Fibroblast of villous mesenchyme (primary cell): ENCODE measurements at regions not wholly inside any gene's neighbourhood (a gene's known extent, or its start where the extent isn't known, plus 50 kb on each side); places are given as distances from the start of the nearest gene placed in this dataset.
A peak's percentile ranks its signal among the peaks of the same experiment; 100 is the strongest.

Experiments
- DNase-seq: peaks from one replicate; pipeline ENCODE4 v3.0.0-alpha.2; 2010; ENCODE audit warnings: low read depth
- H3K4me3 ChIP-seq: 2 replicates; pipeline ENCODE4 v1.5.1; 2011; ENCODE audit warnings: low read depth, mild to moderate bottlenecking, low read length
- TF ChIP-seq, protein P1 (sequence below): IDR thresholded peaks from 2 replicates; pipeline ENCODE4 v1.5.1; 2012; ENCODE audit warnings: low read depth, mild to moderate bottlenecking, low read length; ENCODE audit not compliant: insufficient read depth

DNA sequence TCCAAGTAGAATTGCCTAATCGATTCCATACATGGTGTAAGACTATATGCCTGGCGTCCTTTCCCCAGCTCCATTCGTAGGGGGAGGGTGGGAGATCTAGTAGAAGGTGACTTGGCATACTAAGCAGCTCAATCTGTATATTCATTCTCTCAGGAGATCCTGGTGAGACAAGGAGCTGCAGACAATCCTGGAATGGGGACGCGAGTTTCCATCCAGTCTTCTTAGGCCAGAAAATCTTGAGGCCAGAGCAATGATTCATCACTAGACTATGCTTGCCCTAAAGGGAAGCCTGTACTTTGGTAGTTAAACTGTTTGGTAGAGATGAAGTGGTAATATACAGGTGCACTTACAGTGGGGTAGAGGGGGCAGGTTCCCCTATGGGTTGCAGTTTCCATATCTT lies 468.7 kb downstream of the ADGRL2 start:
- H3K4me3 ChIP-seq, result no peak overlapping the region
- peak; percentile 1 for DNase-seq
- TF ChIP-seq, protein P1, sequence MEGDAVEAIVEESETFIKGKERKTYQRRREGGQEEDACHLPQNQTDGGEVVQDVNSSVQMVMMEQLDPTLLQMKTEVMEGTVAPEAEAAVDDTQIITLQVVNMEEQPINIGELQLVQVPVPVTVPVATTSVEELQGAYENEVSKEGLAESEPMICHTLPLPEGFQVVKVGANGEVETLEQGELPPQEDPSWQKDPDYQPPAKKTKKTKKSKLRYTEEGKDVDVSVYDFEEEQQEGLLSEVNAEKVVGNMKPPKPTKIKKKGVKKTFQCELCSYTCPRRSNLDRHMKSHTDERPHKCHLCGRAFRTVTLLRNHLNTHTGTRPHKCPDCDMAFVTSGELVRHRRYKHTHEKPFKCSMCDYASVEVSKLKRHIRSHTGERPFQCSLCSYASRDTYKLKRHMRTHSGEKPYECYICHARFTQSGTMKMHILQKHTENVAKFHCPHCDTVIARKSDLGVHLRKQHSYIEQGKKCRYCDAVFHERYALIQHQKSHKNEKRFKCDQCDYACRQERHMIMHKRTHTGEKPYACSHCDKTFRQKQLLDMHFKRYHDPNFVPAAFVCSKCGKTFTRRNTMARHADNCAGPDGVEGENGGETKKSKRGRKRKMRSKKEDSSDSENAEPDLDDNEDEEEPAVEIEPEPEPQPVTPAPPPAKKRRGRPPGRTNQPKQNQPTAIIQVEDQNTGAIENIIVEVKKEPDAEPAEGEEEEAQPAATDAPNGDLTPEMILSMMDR, result no peak

DNA sequence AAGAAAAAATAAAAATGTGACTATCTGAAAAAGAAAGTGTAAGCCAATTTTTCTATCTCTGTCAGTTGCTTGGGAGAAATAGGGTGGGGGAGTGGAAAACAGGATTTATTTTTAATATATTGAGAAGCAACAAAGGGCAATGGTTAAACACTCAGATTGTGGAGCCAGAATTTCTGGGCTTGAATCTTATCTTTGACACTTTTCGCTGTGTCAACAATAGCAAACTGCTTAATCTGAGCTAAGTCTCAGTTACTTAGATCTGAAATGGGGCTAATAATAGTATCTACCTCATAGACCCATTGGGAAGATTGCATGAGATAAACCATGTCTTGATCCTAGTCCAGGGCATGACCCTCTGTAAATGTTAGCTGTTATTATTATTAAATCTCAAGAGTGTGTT lies 468.1 kb downstream of the ADGRL2 start:
- DNase-seq, result no peak
- H3K4me3 ChIP-seq, result no peak overlapping the region
- TF ChIP-seq, protein P1, result no peak

DNA sequence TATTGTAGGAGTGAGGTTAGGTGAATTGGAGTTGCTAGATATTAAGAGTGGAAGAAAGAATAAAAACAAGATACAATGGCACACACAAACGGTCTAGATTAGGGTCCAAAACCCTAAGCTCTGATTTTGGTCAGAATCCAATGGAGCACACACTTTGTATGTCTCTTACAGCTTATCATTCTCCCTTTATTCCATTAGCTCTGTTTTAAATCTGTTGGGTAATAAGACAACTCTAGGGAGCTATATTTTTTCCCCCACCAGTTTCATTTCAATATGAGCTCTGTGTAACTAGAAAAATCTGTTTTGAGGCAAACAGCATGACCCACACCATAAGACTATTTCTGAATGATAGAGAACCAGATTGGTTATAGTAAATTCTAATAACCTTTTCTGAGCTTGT lies 465.6 kb downstream of the ADGRL2 start:
- no peak overlapping the region for H3K4me3 ChIP-seq
- no peak for DNase-seq
- TF ChIP-seq, protein P1, result no peak

DNA sequence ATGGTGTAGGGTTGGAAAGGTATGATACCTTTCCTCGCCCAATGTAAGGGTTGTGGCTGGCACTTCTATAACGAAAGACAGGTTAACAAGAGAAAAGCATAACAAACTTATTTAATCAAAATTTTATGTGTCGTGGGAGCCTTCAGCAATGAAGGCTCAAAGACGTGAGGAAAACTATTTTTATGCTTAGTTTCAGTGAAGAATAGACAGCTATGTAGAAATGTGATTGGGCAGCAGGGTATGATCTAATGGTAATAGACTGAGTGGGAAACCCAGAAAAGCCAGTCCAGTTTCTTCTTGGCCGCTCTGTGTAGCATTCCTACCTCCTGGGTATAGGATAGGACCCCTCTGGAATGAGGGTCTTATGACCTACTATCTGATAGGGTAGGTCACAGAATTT lies 464.7 kb downstream of the ADGRL2 start:
- no peak for DNase-seq
- TF ChIP-seq, protein P1, result no peak
- no peak overlapping the region for H3K4me3 ChIP-seq

GRCh38 chr1:82264802-82265201 lies 464.1 kb downstream of the ADGRL2 start:
- H3K4me3 ChIP-seq, result no peak overlapping the region
- TF ChIP-seq, protein P1, result no peak
- no peak for DNase-seq

DNA sequence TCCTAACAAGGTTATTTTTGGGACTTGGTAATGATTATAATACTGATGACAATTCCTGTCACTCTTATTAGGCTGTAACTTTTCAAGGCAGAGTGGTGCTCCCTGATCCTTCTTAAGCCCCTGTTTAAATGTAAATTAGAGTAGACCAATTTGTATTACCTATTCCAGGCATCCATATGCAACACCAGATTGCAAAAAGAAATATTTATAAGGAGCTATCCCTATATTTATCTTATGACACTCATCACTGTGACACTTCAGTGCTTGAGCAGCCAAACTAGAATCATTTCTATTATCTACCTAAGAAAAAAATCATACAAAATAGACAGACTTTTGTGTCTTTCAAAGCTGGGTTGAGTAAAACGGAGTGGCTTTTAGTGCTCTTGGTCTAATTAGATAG lies 462.7 kb downstream of the ADGRL2 start:
- H3K4me3 ChIP-seq, result no peak overlapping the region
- DNase-seq, result no peak
- TF ChIP-seq, protein P1, result no peak

- TF ChIP-seq, protein P1, result no peak
- H3K4me3 ChIP-seq, result no peak overlapping the region
- no peak for DNase-seq
Measured at GRCh38 chr1:82260666-82261065, 459.9 kb downstream of the ADGRL2 start.
